Activated CD4-positive, CD25-positive, alpha-beta regulatory T cell (primary cell): ENCODE measurements at regions not wholly inside any gene's neighbourhood (a gene's known extent, or its start where the extent isn't known, plus 50 kb on each side); places are given as distances from the start of the nearest gene placed in this dataset.

Experiments
- DNase-seq, 4 experiments: peaks; one replicate each; lab custom pipeline; 2025; lab: John Stamatoyannopoulos, UW

DNA sequence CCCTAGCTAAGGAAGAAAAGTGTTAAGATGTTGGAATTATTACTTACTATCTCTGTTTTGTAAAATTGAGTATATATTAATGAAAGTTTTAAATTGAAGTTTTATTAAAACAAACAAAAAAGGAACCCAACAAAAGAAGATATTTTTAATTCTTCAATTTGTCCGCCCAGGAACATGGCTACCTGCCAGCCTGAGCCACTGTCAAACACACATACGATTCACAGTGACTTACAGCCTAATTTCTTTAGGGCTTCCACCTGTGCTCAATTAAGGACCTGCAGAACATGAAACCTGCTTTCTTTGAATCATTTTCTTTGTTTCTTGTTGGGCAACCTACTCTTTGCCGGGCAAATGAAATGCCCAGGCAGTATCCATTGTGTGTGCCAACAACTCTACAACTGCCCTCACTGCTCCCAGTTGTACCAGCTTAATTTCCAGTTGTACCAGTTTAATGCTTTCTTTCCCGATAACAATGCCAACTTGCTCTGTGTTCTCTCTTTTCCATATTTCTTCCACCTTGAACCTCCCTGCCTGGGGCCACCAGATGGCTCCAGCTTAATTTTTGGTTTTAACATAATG is 181.7 kb downstream of the GBA3 start:
- no peak for DNase-seq

DNA sequence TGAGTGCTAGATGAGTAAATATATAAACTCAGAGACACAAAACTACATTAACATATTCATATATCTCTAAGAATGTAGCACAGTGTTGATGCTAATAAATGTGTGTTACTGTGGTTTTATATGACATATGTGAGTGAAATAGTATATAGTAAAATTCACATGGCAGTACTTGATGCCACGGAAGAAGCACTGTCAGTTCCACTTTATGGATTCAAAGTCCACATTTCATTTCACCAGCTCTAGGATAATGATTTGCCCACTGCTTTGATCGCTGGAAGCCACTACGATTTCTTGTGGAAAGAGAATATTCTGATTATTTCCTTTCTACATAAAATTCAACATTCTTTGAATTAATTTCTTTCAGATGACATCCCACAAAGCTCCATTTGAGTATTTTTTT is 181.2 kb downstream of the GBA3 start:
- no peak for DNase-seq

DNA sequence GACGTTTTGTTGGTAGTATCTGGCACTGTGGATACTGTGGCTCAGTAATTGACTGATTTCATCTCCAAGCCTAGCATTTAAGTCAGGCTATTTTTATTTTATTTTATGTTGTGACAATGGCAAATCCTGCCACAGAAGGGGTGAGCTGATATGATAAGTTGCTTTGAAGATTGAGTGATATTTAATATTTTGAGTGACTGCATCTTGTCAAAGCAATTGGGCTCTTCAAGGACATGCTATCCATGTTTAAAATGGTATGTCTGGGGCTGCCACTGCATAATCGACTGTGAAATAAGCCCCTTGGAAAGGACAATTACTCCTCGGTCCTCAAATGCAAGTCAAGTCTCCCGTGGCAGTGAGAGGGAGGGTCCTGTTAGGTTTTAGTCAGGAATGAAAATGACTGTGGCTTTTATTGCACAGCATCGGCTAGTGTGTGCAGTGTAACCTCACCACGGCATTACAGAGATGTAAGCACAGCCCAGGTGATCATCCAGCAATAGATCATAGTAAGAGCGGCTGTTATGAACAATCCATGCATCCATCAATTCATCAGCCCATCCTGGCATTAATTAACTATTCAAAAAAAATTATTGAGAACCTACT is 178.2 kb downstream of the GBA3 start:
- DNase-seq: no peak

DNA sequence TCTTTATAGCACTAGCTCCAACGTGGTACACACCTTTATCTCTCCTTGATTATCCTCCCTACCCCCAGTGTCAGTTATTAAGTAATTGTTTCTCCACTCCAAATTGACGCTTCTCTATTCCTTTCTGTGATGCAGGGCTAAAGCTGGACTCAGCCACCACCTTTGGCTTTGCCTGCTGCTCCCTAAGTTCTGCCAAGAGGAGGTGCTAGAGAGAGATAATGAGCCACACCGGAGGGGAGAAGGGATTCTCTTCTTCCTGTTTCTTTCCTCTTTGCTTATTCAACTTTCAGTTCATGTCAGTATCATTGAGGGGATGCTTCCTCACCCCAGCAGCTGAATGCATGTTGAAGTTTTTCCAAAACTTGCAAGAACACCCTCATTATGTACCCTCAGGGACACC is 176.5 kb downstream of the GBA3 start:
- no peak for DNase-seq
